MM.1S (cell line): ENCODE measurements at regions not wholly inside any gene's neighbourhood (a gene's known extent, or its start where the extent isn't known, plus 50 kb on each side); places are given as distances from the start of the nearest gene placed in this dataset.

Source experiments
- DNase-seq: peaks from one replicate; pipeline ENCODE4 v3.0.0-alpha.2; 2015
- H2AFZ ChIP-seq: fragments of 300-600 bp; sonication (generic); 2 replicates; pipeline ENCODE4 v1.6.0; 2016; ENCODE audit warnings: antibody characterized with exemption, low read length
- H3F3A ChIP-seq: fragments of 300-600 bp; sonication (generic); 2 replicates; pipeline ENCODE4 v1.6.1; 2016; ENCODE audit warnings: mild to moderate bottlenecking, antibody characterized with exemption, low read length, moderate library complexity, mixed read lengths; ENCODE audit not compliant: insufficient read depth
- H3K27ac ChIP-seq: fragments of 300-600 bp; sonication (generic); 2 replicates; pipeline ENCODE4 v1.5.1; 2016; ENCODE audit warnings: mild to moderate bottlenecking, low read length
- H3K27me3 ChIP-seq: fragments of 300-600 bp; sonication (generic); replicated peaks from 2 replicates; pipeline ENCODE4 v1.6.0; 2016; ENCODE audit warnings: low read length; ENCODE audit not compliant: insufficient read depth
- H3K36me3 ChIP-seq: fragments of 300-600 bp; sonication (generic); replicated peaks from 2 replicates; pipeline ENCODE4 v1.6.1; 2016; ENCODE audit warnings: mild to moderate bottlenecking, low read length, mixed read lengths; ENCODE audit not compliant: insufficient read depth
- H3K4me1 ChIP-seq: fragments of 300-600 bp; sonication (generic); 2 replicates; pipeline ENCODE4 v1.6.1; 2016; ENCODE audit warnings: low read length, mixed read lengths
- H3K4me2 ChIP-seq: fragments of 300-600 bp; sonication (generic); 2 replicates; pipeline ENCODE4 v1.6.0; 2016; ENCODE audit warnings: low read depth, low read length
- H3K4me3 ChIP-seq: fragments of 300-600 bp; sonication (generic); 2 replicates; pipeline ENCODE4 v1.5.1; 2016; ENCODE audit warnings: low read length, mixed read lengths
- H3K79me2 ChIP-seq: fragments of 300-600 bp; sonication (generic); 2 replicates; pipeline ENCODE4 v1.6.1; 2016; ENCODE audit warnings: mixed run types, low read length, mixed read lengths
- H3K9ac ChIP-seq: fragments of 300-600 bp; sonication (generic); 2 replicates; pipeline ENCODE4 v1.6.1; 2016; ENCODE audit warnings: low read length, mixed read lengths
- H3K9me2 ChIP-seq: fragments of 300-600 bp; sonication (generic); replicated peaks from 2 replicates; pipeline ENCODE4 v1.6.1; 2016; ENCODE audit warnings: mild to moderate bottlenecking, low read length, mixed read lengths; ENCODE audit not compliant: insufficient read depth
- H3K9me3 ChIP-seq: fragments of 300-600 bp; sonication (generic); replicated peaks from 2 replicates; pipeline ENCODE4 v1.6.1; 2016; ENCODE audit warnings: mild to moderate bottlenecking, low read length, mixed read lengths; ENCODE audit not compliant: insufficient read depth
- H4K20me1 ChIP-seq: fragments of 300-600 bp; sonication (generic); 2 replicates; pipeline ENCODE4 v1.6.1; 2016; ENCODE audit warnings: mild to moderate bottlenecking, low read length, moderate library complexity, mixed read lengths; ENCODE audit not compliant: insufficient read depth
- CTCF ChIP-seq: fragments of 300-600 bp; sonication (generic); IDR thresholded peaks from 2 replicates; pipeline ENCODE4 v1.5.1; 2016; ENCODE audit warnings: antibody characterized with exemption, low read length, mixed read lengths
- EZH2 ChIP-seq: fragments of 300-600 bp; sonication (generic); optimal IDR thresholded peaks from 2 replicates; pipeline ENCODE3; 2017; ENCODE audit warnings: low read depth, mild to moderate bottlenecking, antibody characterized with exemption, low read length, mixed read lengths
- EZH2phosphoT487 ChIP-seq: fragments of 300-600 bp; sonication (generic); IDR thresholded peaks from 2 replicates; pipeline ENCODE4 v1.6.1; 2018; ENCODE audit warnings: antibody characterized with exemption, low read length

- Histone ChIP-seq H3K9me3 (no peaks in the 10 kb centered on the region), H2AFZ (no peak overlapping the region), H3K4me1 (no peaks in the 10 kb centered on the region), H3K27me3 (no peaks in the 10 kb centered on the region), H3K4me3 (no peak overlapping the region), H3K9me2 (no peaks in the 10 kb centered on the region), H4K20me1 (no peaks in the 10 kb centered on the region), H3F3A (no peaks in the 10 kb centered on the region), H3K27ac (no peak overlapping the region), H3K79me2 (no peaks in the 10 kb centered on the region), H3K4me2 (no peak overlapping the region), H3K36me3 (no peaks in the 10 kb centered on the region), H3K9ac (no peak overlapping the region)
- TF ChIP-seq CTCF (no peak), EZH2 (no peak), EZH2phosphoT487 (no peak)
- DNase-seq = no peak
Measured at GRCh38 chr1:118334506-118334905, 149.5 kb upstream of the SPAG17 start.

- Histone ChIP-seq H3K27me3 (no peaks in the 10 kb centered on the region), H3F3A (no peaks in the 10 kb centered on the region), H3K9ac (no peak overlapping the region), H3K4me3 (no peak overlapping the region), H4K20me1 (no peaks in the 10 kb centered on the region), H2AFZ (no peak overlapping the region), H3K4me1 (no peaks in the 10 kb centered on the region), H3K79me2 (no peaks in the 10 kb centered on the region), H3K4me2 (no peak overlapping the region), H3K36me3 (no peaks in the 10 kb centered on the region), H3K27ac (no peak overlapping the region), H3K9me3 (no peaks in the 10 kb centered on the region), H3K9me2 (no peaks in the 10 kb centered on the region)
- no peak for DNase-seq
- TF ChIP-seq CTCF (no peak), EZH2phosphoT487 (no peak)
Measured at GRCh38 chr1:118333601-118334210, 148.7 kb upstream of the SPAG17 start.

GRCh38 chr1:118326960-118327629, 142.1 kb upstream of the SPAG17 start:
- no peak overlapping the region for H3K4me2 ChIP-seq

More at GRCh38 chr1:118326960-118327629, 142.1 kb upstream of the SPAG17 start:
- Histone ChIP-seq H3F3A (no peaks in the 10 kb centered on the region), H3K79me2 (no peaks in the 10 kb centered on the region), H3K9me2 (no peaks in the 10 kb centered on the region), H3K27ac (no peak overlapping the region), H3K27me3 (no peaks in the 10 kb centered on the region), H3K9me3 (no peaks in the 10 kb centered on the region), H3K9ac (no peak overlapping the region), H3K36me3 (no peaks in the 10 kb centered on the region), H3K4me3 (no peak overlapping the region), H2AFZ (no peak overlapping the region), H3K4me1 (no peaks in the 10 kb centered on the region), H4K20me1 (no peaks in the 10 kb centered on the region)
- TF ChIP-seq CTCF (no peak), EZH2 (no peak), EZH2phosphoT487 (no peak)
- no peak for DNase-seq
